ENCODE measurements at regions not wholly inside any gene's neighbourhood (a gene's known extent, or its start where the extent isn't known, plus 50 kb on each side); places are given as distances from the start of the nearest gene placed in this dataset.
A peak's percentile ranks its signal among the peaks of the same experiment; 100 is the strongest.

- Histone ChIP-seq H3K27me3 (replicated peaks in 1 of 2; ENCODE audit: control insufficient read depth in 2 of 2, insufficient read depth in 2 of 2, low read length in 1 of 2) (no peaks in the 10 kb centered on the region; a peak in 1 of 4 replicates), H3K4me3 (no peak overlapping the region), H3K4me2 (ENCODE audit: control insufficient read depth, insufficient read depth) (no peak overlapping the region), H3K9ac (ENCODE audit: control insufficient read depth, insufficient read depth, low read length) (no peak overlapping the region), H3K9me3 (replicated peaks; ENCODE audit: control insufficient read depth, insufficient read depth, low read length) (peaks cover 1% of the 10 kb centered on the region; the same call in 1 of the 3 replicates), H3K79me2 (ENCODE audit: control insufficient read depth, insufficient read depth, low read length) (no peaks in the 10 kb centered on the region), H3K36me3 (ENCODE audit: control insufficient read depth in 2 of 2, insufficient read depth in 2 of 2, low read length in 1 of 2) (no peaks in the 10 kb centered on the region), H3K27ac (ENCODE audit: control insufficient read depth, insufficient read depth) (no peak overlapping the region), H4K20me1 (ENCODE audit: control insufficient read depth, insufficient read depth) (no peaks in the 10 kb centered on the region), H2AFZ (ENCODE audit: control insufficient read depth, low read depth, low read length) (no peak overlapping the region), H3K4me1 (ENCODE audit: control insufficient read depth, insufficient read depth, low read length) (peaks cover 3% of the 10 kb centered on the region)
- in situ Hi-C loops (cut with MboI): no loop called here
- SMC1A ChIA-PET (ENCODE audit: uncharacterized antibody, unreplicated experiment): no interaction called here
- TF ChIP-seq NFIC (IDR thresholded peaks at IDR 0.05; ENCODE audit: low read depth, low read length) (no peak), IRF3 (IDR thresholded peaks at IDR 0.05) (no peak), PML (IDR thresholded peaks at IDR 0.05; ENCODE audit: low read length) (no peak), JUND (IDR thresholded peaks at IDR 0.05; ENCODE audit: low read depth, low read length) (no peak)
- DNase-seq (ENCODE audit: low read depth, low spot score): no peak
- no TSS peak for BruUV-seq (replicated peaks)
- CTCF ChIA-PET: interaction anchor here (0.7 to 1.0 kb wide), 2 partner anchors 9 to 54 kb away, joined by 3 read pairs; no protein-coding TSS in a partner anchor
- POLR2A ChIA-PET: no interaction called here
- RAD21 ChIA-PET (ENCODE audit: unreplicated experiment): no interaction called here
- ATAC-seq: no peak
- FAIRE-seq: no peak
- intact Hi-C loops (cut with micrococcal nuclease; ENCODE audit: unreplicated experiment): no loop called here
Observed at GRCh38 chr7:81851413-81851812, 81.6 kb upstream of the HGF start.

GRCh38 chr7:81846398-81846797, 76.6 kb upstream of the HGF start:
- 6% methylated on average over 1 of the region's 1 CpG for WGBS (ENCODE audit: insufficient coverage, insufficient replicate concordance, low lambda C conversion rate, missing lambda C conversion rate)
- FAIRE-seq (peak; percentile 86), DNase-seq (ENCODE audit: low read depth, low spot score) (peak; percentile 57), ATAC-seq (peak; percentile 86)
- H3K9ac ChIP-seq (ENCODE audit: control insufficient read depth, insufficient read depth, low read length): peak overlapping the region; percentile 57; the same call in 1 of the 2 replicates
- in situ Hi-C loops (cut with MboI) (no loop called here), intact Hi-C loops (cut with micrococcal nuclease; ENCODE audit: unreplicated experiment) (loop anchor here (2.0 to 5.0 kb wide), 2 partner anchors 36 to 78 kb away; no protein-coding TSS in a partner anchor)
- ChIA-PET RAD21 (ENCODE audit: unreplicated experiment) (interaction anchor here (1.2 to 1.9 kb wide), 7 partner anchors 8 to 79 kb away, joined by 3 to 8 read pairs (median 3); partner anchors contain the start of gene HGF), CTCF (interaction anchor here (1.3 to 1.4 kb wide), 2 partner anchors 9 to 361 kb away, joined by 3 read pairs; no protein-coding TSS in a partner anchor), POLR2A (interaction anchor here (1.0 kb wide), 1 partner anchor 79 kb away, joined by 3 read pairs; no protein-coding TSS in a partner anchor), SMC1A (ENCODE audit: uncharacterized antibody, unreplicated experiment) (interaction anchor here (0.9 to 2.6 kb wide), 15 partner anchors 9 to 363 kb away, joined by 3 to 9 read pairs (median 4); no protein-coding TSS in a partner anchor)
- H4K20me1 ChIP-seq (ENCODE audit: control insufficient read depth, insufficient read depth): no peaks in the 10 kb centered on the region
- no peaks in the 10 kb centered on the region for H3K79me2 ChIP-seq (ENCODE audit: control insufficient read depth, insufficient read depth, low read length)
- peak overlapping the region; percentile 78 for H3K27ac ChIP-seq (ENCODE audit: control insufficient read depth, insufficient read depth)
- no peaks in the 10 kb centered on the region for H3K36me3 ChIP-seq (ENCODE audit: control insufficient read depth in 2 of 2, insufficient read depth in 2 of 2, low read length in 1 of 2)
- H3K4me3 ChIP-seq: no peak overlapping the region; the same call in 1 of the 2 replicates
- no TSS peak for BruUV-seq (replicated peaks)
- H3K9me3 ChIP-seq (replicated peaks; ENCODE audit: control insufficient read depth, insufficient read depth, low read length): peaks cover 1% of the 10 kb centered on the region; the same call in 1 of the 3 replicates
- peak overlapping the region; percentile 93 for H3K4me2 ChIP-seq (ENCODE audit: control insufficient read depth, insufficient read depth)
- peaks cover 14% of the 10 kb centered on the region for H3K4me1 ChIP-seq (ENCODE audit: control insufficient read depth, insufficient read depth, low read length)
- peak overlapping the region; percentile 75; the same call in 1 of the 2 replicates for H2AFZ ChIP-seq (ENCODE audit: control insufficient read depth, low read depth, low read length)
- no peaks in the 10 kb centered on the region; a peak in 1 of 4 replicates for H3K27me3 ChIP-seq (replicated peaks in 1 of 2; ENCODE audit: control insufficient read depth in 2 of 2, insufficient read depth in 2 of 2, low read length in 1 of 2)
- 0 out of 2 replicates have a peak, but pooled peaks have one; percentile 54 for TF ChIP-seq BCL11A (IDR thresholded peaks at IDR 0.05; ENCODE audit: low read depth, low read length)
- no peak for TF ChIP-seq RELA (IDR thresholded peaks at IDR 0.05; ENCODE audit: borderline replicate concordance, partially characterized antibody)
- TF ChIP-seq ATF2 (IDR thresholded peaks at IDR 0.05; ENCODE audit: low read length): 0 out of 2 replicates have a peak, but pooled peaks have one; percentile 24
- no peak; the same call in 1 of the 2 replicates for TF ChIP-seq IKZF1 (conservative IDR thresholded peaks at IDR 0.05)
- TF ChIP-seq ZZZ3 (IDR thresholded peaks at IDR 0.05; ENCODE audit: control insufficient read depth, insufficient read length, low read depth): no peak
- no peak for TF ChIP-seq RUNX3 (IDR thresholded peaks at IDR 0.05; ENCODE audit: low read length)
- TF ChIP-seq IRF4 (IDR thresholded peaks at IDR 0.05; ENCODE audit: low read depth, low read length): peak; percentile 28; the same call in 1 of the 2 replicates
- no peak for TF ChIP-seq TAF1 (IDR thresholded peaks at IDR 0.05; ENCODE audit: borderline replicate concordance, low read depth, low read length)
- TF ChIP-seq EED (IDR thresholded peaks at IDR 0.05; ENCODE audit: low read depth): 0 out of 2 replicates have a peak, but pooled peaks have one; percentile 19
- TF ChIP-seq SPI1 (IDR thresholded peaks at IDR 0.05; ENCODE audit: borderline replicate concordance, insufficient read depth, low read depth, low read length): peak; percentile 86
- peak in 1 of 2 experiments; percentile 57; a peak in 1 of 4 replicates for TF ChIP-seq EP300 (IDR thresholded peaks at IDR 0.05; ENCODE audit: borderline replicate concordance in 1 of 2, control insufficient read depth in 1 of 2, low read depth in 2 of 2, low read length in 2 of 2)

All from GM12878 (cell line).